NCI-H2107 treated with DMSO at 0.1 percent for 48 hours (cell line): ENCODE measurements at regions not wholly inside any gene's neighbourhood (a gene's known extent, or its start where the extent isn't known, plus 50 kb on each side); places are given as distances from the start of the nearest gene placed in this dataset.

Source experiments
- DNase-seq: peaks from one replicate; lab custom pipeline; 2025; ENCODE audit not compliant: unreplicated experiment; lab: John Stamatoyannopoulos, UW

DNA sequence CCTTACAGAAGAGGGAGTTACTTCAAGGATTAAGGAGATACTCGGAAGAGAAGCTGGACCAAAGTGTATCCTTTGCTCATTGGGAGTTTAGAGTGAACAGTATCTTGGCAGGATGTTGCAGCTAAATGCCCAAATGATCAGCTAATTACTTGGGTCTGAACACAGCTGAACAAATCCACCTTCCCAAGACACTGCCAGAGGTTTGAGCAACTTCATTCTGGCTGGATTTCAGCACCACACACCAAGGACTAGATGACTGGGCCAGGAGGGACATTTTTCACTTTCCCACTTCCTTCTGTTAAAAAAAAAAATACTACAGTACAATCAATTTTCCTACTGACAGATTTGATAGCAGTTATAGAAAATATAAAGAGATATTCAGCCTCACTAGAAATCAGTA, 324.6 kb downstream of the MID1IP1 start:
- DNase-seq = no peak

DNA sequence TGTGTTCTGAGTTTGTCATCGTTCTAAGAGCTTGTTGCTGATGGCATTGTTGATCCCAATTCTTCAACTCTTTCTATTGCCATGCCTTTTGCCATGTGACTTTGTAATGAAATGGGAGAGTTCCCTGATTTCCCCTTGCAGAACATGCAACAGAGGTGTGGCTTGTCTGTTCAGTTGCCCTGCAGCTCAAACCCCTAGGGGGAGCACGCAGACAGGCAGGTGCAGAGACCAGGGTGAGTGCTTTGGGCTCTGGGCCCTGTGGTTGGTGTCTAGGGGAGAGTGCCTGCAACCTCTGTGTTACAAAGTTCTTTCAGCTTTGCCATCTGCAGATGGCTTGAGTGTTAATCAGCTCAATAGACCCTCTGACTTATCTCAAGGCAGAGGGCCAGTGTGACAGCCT, 332.7 kb downstream of the MID1IP1 start:
- DNase-seq = peak; percentile 59

DNA sequence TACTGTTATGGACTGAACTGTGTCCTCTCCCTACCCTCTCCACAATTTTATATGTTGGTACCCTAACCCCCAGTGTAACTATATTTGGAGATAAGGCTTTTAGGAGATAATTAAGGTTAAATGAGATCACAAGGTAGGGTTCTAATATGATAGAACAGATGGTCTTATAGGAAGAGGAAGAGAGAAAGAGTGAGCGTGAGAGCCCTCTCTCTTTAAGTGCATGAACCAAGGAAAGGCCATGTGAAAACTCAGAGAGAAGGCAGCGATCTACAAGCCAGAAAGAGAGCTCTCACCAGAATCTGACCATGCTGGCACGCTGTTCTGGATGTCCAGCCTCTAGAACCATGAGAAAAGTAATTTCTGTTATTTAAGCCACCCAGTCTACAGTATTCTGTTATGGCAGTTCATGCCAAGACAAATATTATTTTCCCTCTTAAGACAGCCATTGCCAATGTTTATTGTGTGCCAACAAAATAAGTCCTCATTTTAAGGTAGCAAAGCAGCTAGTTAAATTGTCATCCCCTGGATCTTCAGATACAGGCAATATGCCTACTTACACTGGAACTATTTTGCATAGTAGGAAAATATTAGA, 336.2 kb downstream of the MID1IP1 start:
- no peak for DNase-seq

DNA sequence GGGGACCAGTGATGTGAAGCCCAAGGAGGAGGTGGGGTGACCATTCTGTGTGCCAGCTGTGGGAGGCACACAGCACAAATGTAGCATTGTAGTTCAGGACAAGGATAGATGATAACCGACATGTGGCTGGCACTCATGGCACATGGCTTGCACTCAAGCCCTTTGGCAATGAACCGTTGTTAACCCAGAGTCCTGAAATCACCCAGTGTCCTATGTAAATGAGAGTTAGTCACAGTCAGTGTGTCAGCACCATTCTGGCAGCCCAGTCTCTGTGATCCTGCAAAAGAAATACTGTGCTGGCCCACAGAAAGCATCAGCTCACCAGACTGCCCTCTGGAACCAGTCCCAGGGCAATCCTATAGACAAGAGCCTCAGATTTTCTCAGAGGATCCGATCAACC, 339.3 kb downstream of the MID1IP1 start:
- DNase-seq = no peak

DNA sequence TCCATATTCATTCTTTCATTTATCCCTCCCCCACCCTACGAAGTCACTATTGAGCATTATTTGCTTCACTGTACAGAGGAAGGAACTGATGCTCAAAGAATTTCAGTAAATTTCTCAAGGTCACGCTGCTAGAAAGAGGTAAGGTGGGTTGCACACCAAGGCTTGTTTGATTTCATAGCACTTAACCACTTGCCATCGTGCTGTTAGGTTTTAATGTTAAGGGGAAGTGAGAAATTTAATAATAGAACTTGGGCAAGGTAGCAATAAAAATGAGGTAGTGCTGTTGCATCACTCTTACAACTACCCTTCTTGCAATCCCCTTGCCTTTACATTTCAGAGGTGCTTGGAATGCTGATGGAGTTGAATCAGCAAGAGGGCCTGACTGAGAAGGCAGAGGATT, 343.1 kb downstream of the MID1IP1 start:
- no peak for DNase-seq

DNA sequence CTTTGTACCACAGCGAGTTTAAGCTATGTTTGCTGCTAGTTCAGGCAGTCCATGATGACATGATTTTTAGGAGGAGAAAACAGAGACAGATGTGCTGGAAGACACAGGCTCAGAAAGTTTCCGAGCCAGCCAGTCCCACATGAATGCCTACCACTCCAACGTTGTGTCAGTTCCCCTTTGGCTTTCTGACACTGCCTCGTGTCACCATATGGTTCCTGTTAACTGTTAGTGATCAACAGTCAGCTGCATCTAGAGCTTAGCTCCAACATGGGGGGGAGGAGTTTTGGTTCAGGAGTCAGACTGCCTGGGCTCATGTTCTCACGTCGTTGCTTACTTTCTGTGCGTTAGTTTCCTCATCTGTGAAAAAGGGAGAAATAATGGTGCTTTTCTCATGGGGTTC, 343.7 kb downstream of the MID1IP1 start:
- no peak for DNase-seq

DNA sequence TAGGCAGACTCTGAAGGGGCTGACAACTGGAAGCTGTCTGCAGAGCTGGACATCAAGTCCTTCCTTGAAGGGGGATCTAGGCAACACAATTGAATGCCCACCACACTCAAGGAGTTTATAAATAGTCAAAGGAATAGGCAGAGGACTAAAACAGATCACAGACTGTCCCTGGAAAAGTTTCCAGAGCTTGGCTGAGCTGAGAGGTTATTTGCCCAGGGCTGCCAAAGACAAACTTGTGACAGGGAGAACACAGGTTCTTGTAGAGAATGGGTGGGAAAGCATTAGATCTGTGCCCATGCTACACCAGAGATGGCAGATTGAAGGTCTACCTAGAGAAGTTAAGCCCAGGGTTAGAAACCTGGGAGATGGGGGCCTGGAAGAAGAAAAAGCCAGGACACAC, 344.6 kb downstream of the MID1IP1 start:
- DNase-seq = no peak

DNA sequence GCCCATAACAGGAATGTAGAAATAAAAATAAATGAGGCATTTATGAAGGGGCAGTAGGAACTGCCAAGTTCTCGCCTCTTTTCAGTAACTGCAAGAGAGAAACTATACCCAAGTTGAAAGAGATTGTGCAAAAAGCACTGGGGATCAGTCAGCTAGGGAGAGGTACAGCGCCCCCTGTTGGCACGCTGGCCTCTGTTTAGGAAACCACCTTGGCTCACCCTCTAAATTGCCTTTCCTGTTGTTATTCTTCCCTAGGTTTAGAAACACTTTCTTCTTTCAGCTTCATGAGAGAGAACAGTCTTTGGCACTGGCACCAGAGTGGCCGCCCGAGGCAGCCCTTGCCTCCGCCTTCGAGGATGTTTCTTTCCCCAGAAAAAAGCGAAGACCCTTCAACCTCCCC, 348.5 kb downstream of the MID1IP1 start:
- DNase-seq = peak; percentile 64

DNA sequence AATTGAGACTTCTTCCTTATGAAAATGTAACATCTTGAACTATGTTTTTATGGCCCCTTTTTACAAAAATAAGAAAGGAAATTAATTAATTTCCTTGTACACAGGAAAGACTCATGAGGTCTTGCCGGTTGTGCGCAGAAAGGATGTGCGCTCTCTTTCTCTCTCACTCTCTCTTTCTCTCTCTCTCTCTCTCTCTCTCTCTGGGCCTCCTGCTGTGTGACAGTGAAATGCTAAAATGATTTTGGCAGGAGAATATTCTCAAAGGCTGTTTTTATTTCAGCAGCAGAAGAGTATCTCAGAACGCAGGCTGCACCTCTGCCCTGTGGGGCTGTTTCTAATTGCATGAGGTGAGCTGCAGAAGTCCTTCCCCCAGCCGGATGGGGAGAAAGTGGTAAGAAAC, 349.0 kb downstream of the MID1IP1 start:
- no peak for DNase-seq

DNA sequence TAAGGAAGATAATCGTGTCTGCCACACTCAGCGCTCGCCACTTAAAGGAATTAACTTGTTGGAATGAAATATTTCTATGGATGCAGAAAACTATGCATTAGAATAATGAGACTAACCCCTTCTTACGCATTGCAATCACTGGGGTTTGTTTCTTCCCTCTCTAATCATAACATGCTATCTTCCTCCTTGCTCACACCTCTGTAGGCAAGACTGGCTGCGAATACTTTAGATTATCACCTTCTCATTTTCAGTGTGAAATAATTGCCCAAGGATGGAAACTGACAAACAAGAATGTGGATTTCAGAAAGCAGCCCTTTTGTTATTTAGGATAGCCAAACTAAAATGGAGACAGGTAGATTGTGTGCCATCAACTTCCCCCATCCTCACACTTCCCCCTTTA, 349.4 kb downstream of the MID1IP1 start:
- DNase-seq = no peak

DNA sequence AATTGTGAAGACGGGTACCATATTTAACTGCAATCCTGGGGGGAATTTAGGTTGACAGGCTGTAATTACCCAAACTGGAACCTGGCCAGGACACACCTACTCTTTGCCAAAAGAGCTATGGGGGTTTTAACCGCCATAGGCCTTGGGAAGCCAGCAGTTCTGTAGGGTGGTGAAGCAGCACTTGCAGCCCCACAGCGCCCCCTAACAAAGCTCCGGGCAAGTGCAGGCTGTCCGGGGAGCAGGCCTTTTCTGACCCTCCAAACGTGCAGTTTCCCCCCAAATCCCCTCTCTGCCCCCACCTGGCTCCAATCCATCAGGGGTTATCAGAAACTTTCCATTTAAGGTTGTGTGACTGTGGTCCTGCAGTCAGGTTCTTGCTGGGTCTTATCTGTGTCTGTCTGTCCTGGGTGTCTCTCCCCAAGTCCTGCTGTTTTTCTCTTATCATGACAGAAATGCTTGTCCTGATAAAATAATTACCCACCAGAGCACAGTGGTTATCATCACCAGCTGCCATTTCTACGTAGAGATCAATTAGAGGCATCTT, 350.9 kb downstream of the MID1IP1 start:
- DNase-seq = peak; percentile 41

DNA sequence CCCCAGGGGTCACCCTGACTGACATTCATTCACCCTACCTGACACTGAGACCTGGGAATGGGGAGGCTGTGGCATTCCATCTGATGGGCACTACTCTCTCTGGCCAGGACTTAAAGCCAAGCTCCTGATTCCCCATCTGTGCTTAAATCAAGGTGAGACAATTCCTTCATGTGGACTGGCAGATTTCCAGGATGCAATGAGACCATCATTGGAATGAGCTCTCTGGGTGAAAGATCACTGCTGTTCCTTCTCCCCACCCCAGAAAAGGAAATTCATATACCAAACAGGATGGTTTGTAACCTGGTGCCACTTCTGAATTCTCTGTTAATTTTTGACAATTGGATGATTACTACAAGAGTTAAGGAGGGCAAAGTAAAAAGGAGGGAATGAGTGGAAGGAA, 354.8 kb downstream of the MID1IP1 start:
- no peak for DNase-seq

DNA sequence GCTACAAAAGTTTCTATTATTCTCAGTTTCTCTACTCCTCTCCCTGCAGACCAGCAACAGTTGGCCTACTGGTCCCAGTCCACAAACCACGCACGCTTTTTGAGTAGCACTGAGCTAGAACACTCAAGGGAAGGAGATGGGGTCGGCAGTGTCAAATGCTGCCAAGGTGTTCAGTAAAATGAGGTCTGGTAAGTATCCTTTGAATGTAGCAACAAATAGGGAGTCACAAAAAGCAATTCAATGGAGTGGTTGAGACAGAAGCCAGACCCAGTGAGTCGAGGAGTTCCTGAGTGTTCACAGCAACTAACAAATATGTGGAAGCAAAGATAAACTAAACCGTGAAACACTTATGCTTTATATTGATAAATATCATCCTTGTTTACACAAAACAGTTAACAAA, 355.7 kb downstream of the MID1IP1 start:
- DNase-seq = no peak

DNA sequence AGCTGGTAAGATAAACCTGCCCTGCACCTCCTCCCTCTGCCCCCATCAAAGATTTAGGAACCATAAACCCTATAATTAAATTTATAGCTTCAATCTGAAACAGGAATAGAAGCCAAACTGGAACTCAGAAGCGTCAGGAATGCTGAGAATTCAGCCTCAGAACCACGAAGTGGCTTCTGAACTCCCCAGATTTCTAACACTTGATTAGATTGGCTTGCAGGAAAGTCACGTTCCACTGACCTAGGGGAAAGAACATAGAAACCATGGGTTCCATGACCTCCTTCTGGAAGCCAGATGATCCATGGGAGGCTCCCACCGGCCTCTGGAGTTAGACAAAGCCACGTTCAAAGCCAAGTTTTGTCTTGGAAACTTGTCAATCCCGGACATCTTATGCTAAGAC, 356.5 kb downstream of the MID1IP1 start:
- DNase-seq = no peak

DNA sequence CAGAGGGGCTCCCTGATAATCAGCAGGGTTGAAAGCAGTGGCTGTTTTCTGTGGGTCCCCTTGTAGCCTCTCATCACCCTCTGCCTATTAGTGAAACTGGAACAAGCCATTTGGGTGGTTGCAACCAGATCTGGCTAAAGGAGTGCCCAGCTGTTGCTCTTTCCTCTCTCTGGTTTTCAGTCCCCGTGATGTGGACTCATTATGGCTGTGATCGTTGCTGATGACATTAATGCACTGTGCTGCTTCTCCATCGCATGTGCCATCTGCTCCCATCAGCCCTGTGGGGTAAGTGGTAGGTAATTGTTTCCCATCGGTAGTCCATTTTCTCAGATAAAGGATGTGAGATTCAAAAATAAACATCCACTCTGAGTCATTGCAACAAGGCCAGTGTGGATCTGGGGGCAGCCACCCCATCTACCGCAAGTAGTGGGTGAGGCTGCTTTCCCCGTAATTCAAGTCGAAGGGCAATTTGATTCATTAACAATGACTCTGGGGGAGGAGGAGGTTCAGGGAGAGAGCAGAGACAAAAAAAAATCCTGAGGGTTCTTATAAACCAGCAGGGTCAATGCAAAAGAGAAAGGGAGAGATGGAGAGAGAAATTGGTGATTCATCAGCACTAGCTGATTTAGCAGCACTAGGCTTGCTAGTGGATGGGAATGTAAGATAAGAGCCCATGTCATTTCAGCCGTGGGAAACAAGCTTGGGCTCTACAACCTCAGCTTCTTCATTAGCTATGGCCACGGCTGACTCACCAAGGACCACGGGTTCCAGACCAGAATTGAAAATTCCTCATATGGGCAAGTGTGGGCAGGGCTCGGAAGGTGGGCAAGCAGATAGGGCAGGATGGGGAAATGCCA, 357.8 kb downstream of the MID1IP1 start:
- peak; percentile 97 for DNase-seq

DNA sequence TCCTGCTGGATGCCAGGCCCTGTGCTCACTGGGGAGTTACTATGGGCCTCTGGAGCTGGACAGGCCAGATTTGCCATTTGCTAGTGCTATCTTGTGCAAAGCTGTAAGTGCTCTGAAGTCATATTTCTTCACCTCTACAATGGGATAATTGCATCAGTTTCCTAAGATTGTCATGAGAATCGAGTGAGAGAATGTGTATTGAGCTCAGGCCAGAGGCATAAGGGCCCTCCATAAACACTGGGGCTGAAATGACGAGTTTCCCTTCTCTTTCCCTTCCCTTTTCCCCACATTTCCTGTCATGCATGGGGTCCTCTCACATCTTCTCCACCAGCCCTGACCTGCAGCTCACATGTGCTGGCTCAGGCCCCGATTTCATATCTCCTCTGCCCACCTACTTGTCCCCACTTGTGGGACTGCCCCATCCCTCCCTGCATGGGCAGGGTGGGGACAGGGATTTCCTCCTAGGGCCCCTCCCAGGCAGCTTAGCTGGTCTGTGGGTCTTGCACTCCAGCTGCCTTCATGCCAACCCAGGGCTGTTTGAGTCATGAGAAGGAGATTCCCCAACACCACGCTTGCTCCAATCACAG, 358.8 kb downstream of the MID1IP1 start:
- no peak for DNase-seq

DNA sequence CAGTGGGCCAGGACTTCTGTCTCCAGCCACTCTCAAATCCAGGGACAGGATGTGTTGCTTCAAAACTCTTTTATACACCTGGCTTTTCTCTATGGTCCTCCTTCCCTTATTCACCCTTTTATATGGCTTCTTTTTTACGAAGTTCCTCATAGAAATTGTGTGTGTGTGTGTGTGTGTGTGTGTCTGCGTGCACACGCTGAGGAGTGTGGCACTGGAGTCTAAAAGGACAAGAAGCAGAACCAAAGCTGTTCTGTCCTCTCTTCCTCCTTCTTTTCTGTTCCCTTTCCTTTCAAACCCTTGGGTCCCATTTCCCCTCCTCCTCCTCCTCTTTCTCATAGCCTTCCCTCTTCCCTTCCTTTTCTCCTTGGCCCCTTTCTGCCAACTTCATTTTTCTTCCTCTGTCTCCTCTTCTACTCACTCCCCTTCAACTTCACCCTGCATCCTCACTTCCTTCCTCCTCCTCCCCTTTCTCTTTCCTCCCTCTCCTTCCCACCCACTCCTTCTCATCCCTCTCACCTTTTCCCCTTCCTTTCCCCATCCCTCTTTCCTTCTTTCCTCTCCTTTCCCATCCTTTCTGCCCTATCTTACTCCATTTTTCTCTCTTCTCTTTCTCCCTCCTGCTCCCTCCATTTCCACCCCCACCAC, 360.5 kb downstream of the MID1IP1 start:
- no peak for DNase-seq

DNA sequence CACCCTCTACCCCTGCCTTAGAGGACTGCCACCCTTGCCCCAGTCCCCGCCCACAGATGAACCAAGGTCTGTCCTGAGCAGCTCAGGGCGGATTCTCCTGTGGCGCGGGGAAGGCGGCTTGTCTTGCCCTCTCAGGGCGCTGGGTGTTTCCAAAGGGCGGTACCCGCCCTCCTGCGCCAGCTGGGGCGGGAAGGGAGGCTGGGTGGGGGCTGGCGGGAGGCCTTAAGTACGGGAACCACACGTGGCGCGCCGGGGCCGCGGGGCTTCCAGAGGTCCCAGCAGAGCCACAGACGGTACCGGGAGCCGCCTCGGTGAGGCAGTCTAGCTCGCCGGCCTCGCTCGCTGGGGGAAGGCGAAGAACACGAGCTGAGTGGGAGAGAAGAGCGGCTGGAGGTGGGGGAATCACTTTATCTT, 361.1 kb downstream of the MID1IP1 start:
- no peak for DNase-seq

DNA sequence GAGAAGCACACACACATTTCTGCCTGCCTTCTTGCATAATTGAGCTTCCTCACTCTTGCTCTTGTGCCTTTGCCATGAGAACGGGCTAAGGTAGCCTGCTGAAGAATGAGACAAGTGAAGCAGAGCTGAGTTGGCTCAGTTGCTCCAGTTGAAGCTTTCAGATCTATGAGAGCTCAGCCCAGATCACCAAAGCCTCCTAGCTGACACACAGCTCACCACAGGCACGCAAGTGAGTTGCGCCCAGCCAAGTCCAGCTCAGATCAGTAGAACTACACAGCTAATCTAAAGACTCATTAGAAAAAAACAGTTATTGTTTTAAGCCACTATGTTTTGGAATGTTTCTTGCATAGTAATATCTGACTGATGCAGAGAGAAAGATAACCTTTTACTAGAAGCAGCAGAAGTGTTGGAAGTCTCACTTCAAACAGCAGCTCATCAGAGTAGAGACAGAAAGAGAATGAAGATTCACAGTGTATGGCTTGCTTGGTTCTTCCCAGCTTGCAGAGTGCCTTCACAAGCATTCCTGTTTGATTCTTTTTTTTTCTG, 362.4 kb downstream of the MID1IP1 start:
- DNase-seq = no peak

DNA sequence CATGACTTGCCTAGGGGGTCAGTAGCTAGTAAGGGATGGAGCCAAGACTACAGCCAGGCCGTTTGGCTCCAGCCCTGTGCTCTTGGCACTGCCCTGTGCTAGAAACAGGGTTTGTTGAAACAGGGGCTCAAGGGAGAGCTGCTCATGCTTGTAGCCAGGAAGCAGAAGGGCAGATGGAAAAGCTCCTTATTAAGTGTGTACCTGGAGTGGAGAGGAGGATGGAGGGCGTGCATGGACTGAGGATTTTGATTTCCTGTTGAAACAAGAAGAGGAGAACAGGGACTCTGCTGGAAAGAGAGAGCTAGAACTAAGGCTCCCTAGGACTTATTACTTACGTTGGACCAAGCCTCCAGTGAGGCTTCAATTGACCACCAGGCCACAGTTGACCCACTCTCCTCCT, 363.0 kb downstream of the MID1IP1 start:
- no peak for DNase-seq

DNA sequence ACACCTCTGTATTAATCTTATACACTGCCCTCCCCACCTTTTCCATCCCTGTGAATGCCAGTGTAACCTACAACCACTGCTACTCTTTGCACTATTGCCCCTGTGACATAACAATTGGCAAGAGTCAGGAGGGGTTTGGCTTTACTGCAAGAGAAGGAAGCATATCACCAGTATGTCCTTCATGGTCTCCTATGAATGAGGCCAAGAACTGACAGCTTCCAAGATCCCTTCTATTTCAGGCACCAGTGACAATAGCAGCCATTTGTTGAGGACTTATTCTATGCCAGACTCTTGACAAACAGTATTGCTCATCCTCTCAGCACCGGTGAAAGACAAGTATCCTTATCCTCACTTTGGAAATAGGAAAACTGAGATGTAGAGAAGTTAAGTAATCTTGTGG, 363.9 kb downstream of the MID1IP1 start:
- DNase-seq = no peak
